ENCODE measurements at regions not wholly inside any gene's neighbourhood (a gene's known extent, or its start where the extent isn't known, plus 50 kb on each side); places are given as distances from the start of the nearest gene placed in this dataset.
A peak's percentile ranks its signal among the peaks of the same experiment; 100 is the strongest.
"Not testable (repeated sequence)": the region's sequence is repeated elsewhere in the genome, so short reads cannot be mapped to it uniquely, and the experiment has no call there.

- Histone ChIP-seq H3K27me3 (replicated peaks; ENCODE audit: insufficient read depth, low read depth, low read length, poor library complexity) (no peaks in the 10 kb centered on the region), H3K4me3 (ENCODE audit: low read depth, low read length, poor library complexity, severe bottlenecking) (no peak overlapping the region), H3K27ac (ENCODE audit: low read depth, low read length, poor library complexity, severe bottlenecking) (no peak overlapping the region), H3K36me3 (ENCODE audit: insufficient read depth, low read length, poor library complexity, severe bottlenecking) (no peaks in the 10 kb centered on the region), H3K9me3 (ENCODE audit: low read depth, low read length, poor library complexity, severe bottlenecking) (no peaks in the 10 kb centered on the region), H3K4me1 (ENCODE audit: insufficient read depth, low read length, poor library complexity, severe bottlenecking) (no peaks in the 10 kb centered on the region)
- intact Hi-C loops (cut with micrococcal nuclease; ENCODE audit: unreplicated experiment) = no loop called here
- CTCF ChIA-PET = interaction anchor here (0.7 kb wide), 1 partner anchor 23 kb away, joined by 3 read pairs; no protein-coding TSS in a partner anchor
- peak; percentile 6 for DNase-seq (ENCODE audit: low spot score)
- TF ChIP-seq, protein P1, sequence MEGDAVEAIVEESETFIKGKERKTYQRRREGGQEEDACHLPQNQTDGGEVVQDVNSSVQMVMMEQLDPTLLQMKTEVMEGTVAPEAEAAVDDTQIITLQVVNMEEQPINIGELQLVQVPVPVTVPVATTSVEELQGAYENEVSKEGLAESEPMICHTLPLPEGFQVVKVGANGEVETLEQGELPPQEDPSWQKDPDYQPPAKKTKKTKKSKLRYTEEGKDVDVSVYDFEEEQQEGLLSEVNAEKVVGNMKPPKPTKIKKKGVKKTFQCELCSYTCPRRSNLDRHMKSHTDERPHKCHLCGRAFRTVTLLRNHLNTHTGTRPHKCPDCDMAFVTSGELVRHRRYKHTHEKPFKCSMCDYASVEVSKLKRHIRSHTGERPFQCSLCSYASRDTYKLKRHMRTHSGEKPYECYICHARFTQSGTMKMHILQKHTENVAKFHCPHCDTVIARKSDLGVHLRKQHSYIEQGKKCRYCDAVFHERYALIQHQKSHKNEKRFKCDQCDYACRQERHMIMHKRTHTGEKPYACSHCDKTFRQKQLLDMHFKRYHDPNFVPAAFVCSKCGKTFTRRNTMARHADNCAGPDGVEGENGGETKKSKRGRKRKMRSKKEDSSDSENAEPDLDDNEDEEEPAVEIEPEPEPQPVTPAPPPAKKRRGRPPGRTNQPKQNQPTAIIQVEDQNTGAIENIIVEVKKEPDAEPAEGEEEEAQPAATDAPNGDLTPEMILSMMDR (conservative IDR thresholded peaks at IDR 0.05; ENCODE audit: low read depth, low read length) = no peak
- TF ChIP-seq EZH2 (IDR thresholded peaks at IDR 0.05; ENCODE audit: borderline replicate concordance, low read depth, low read length, poor library complexity, severe bottlenecking) = no peak
- no TSS peak for BruUV-seq (replicated peaks)
- POLR2A ChIA-PET (ENCODE audit: low non-redundant PET) = no interaction called here
Measured at GRCh38 chr3:180433152-180433551, 168.8 kb upstream of the TTC14 start.

DNA sequence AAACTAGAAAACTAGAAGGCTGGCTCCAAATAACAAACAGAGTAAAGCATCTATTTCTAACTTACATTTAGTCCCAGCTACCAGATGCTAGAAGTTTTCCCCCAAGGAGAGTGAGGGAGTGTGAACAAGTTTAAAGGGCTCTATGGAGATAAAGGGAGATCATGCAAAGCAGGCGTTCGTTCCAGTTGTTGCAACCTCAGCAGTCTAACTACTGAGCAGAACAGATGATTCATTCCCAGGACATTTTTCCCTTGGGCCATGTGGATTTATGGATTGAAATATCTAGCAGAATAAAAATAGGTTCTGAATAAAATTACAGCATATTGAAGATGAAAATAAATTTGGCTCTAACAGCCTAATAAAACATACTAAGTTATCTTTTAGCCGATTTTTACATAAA is 154.8 kb upstream of the TTC14 start:
- no peak for DNase-seq (ENCODE audit: low spot score)
- BruUV-seq (replicated peaks) = no TSS peak
- intact Hi-C loops (cut with micrococcal nuclease; ENCODE audit: unreplicated experiment) = no loop called here
- H3K36me3 ChIP-seq (ENCODE audit: insufficient read depth, low read length, poor library complexity, severe bottlenecking) = no peaks in the 10 kb centered on the region
- H3K9me3 ChIP-seq (ENCODE audit: low read depth, low read length, poor library complexity, severe bottlenecking) = no peaks in the 10 kb centered on the region
- TF ChIP-seq, protein P1 (conservative IDR thresholded peaks at IDR 0.05; ENCODE audit: low read depth, low read length) = no peak
- no peak for TF ChIP-seq EZH2 (IDR thresholded peaks at IDR 0.05; ENCODE audit: borderline replicate concordance, low read depth, low read length, poor library complexity, severe bottlenecking)
- CTCF ChIA-PET = no interaction called here
- POLR2A ChIA-PET (ENCODE audit: low non-redundant PET) = no interaction called here
- H3K4me1 ChIP-seq (ENCODE audit: insufficient read depth, low read length, poor library complexity, severe bottlenecking) = no peaks in the 10 kb centered on the region
- H3K27ac ChIP-seq (ENCODE audit: low read depth, low read length, poor library complexity, severe bottlenecking) = no peak overlapping the region
- no peak overlapping the region for H3K4me3 ChIP-seq (ENCODE audit: low read depth, low read length, poor library complexity, severe bottlenecking)
- no peaks in the 10 kb centered on the region for H3K27me3 ChIP-seq (replicated peaks; ENCODE audit: insufficient read depth, low read depth, low read length, poor library complexity)

GRCh38 chr3:180448407-180448806 is 153.6 kb upstream of the TTC14 start:
- H3K4me3 ChIP-seq (ENCODE audit: low read depth, low read length, poor library complexity, severe bottlenecking); BruUV-seq (replicated peaks); H3K9me3 ChIP-seq (ENCODE audit: low read depth, low read length, poor library complexity, severe bottlenecking); DNase-seq (ENCODE audit: low spot score); CTCF ChIA-PET; H3K27me3 ChIP-seq (replicated peaks; ENCODE audit: insufficient read depth, low read depth, low read length, poor library complexity); H3K27ac ChIP-seq (ENCODE audit: low read depth, low read length, poor library complexity, severe bottlenecking); intact Hi-C loops (cut with micrococcal nuclease; ENCODE audit: unreplicated experiment); H3K4me1 ChIP-seq (ENCODE audit: insufficient read depth, low read length, poor library complexity, severe bottlenecking); H3K36me3 ChIP-seq (ENCODE audit: insufficient read depth, low read length, poor library complexity, severe bottlenecking); POLR2A ChIA-PET (ENCODE audit: low non-redundant PET): not testable (repeated sequence)

- Histone ChIP-seq H3K9me3 (ENCODE audit: low read depth, low read length, poor library complexity, severe bottlenecking) (no peaks in the 10 kb centered on the region), H3K27me3 (replicated peaks; ENCODE audit: insufficient read depth, low read depth, low read length, poor library complexity) (no peaks in the 10 kb centered on the region), H3K4me1 (ENCODE audit: insufficient read depth, low read length, poor library complexity, severe bottlenecking) (no peaks in the 10 kb centered on the region), H3K4me3 (ENCODE audit: low read depth, low read length, poor library complexity, severe bottlenecking) (no peak overlapping the region), H3K36me3 (ENCODE audit: insufficient read depth, low read length, poor library complexity, severe bottlenecking) (no peaks in the 10 kb centered on the region), H3K27ac (ENCODE audit: low read depth, low read length, poor library complexity, severe bottlenecking) (no peak overlapping the region)
- intact Hi-C loops (cut with micrococcal nuclease; ENCODE audit: unreplicated experiment) = no loop called here
- no peak for DNase-seq (ENCODE audit: low spot score)
- no TSS peak for BruUV-seq (replicated peaks)
- ChIA-PET CTCF (no interaction called here), POLR2A (ENCODE audit: low non-redundant PET) (no interaction called here)
- no peak for TF ChIP-seq EZH2 (IDR thresholded peaks at IDR 0.05; ENCODE audit: borderline replicate concordance, low read depth, low read length, poor library complexity, severe bottlenecking)
- TF ChIP-seq, protein P1 (conservative IDR thresholded peaks at IDR 0.05; ENCODE audit: low read depth, low read length) = no peak
Measured at GRCh38 chr3:180457225-180457624, 144.7 kb upstream of the TTC14 start.
